Common myeloid progenitor, CD34-positive (primary cell): ENCODE measurements at regions not wholly inside any gene's neighbourhood (a gene's known extent, or its start where the extent isn't known, plus 50 kb on each side); places are given as distances from the start of the nearest gene placed in this dataset.

Experiments used
- CTCF ChIA-PET: fragments of 350-600 bp; sonication (Branson Sonifier 250); formaldehyde crosslinking; loops from one replicate; lab custom pipeline; 2021; ENCODE audit warnings: antibody characterized with exemption; lab: Charles Lee
- POLR2A ChIA-PET: fragments of 350-600 bp; sonication (Branson Sonifier 250); formaldehyde crosslinking; loops from one replicate; lab custom pipeline; 2021; ENCODE audit warnings: antibody characterized with exemption; lab: Charles Lee
- DNase-seq, 3 donors: peaks; one replicate each; pipeline versions ENCODE4 v3.0.0 to v3.0.0-alpha.2; 2013
- H3K27ac ChIP-seq, 2 experiments: 1 replicate in 1 of 2; 2 replicates in 1 of 2; pipeline ENCODE4 v1.7.0; 2013; ENCODE audit warnings: inconsistent platforms in 2 of 2, low read length in 2 of 2, mild to moderate bottlenecking in 2 of 2, low read depth in 1 of 2, moderate library complexity in 1 of 2; ENCODE audit not compliant: severe bottlenecking in 2 of 2, insufficient read depth in 1 of 2, poor library complexity in 1 of 2
- H3K27me3 ChIP-seq, 5 experiments: replicated peaks in 2 of 5; 1 replicate in 3 of 5; 2 replicates in 2 of 5; pipeline versions ENCODE4 v1.6.1 to v1.7.0; 2013; ENCODE audit warnings: low read length in 4 of 5, mild to moderate bottlenecking in 2 of 5, moderate library complexity in 2 of 5, inconsistent platforms in 1 of 5; ENCODE audit not compliant: insufficient read depth in 5 of 5, control insufficient read depth in 4 of 5
- H3K36me3 ChIP-seq, 4 experiments: 1 replicate in 2 of 4; 2 replicates in 2 of 4; pipeline versions ENCODE4 v1.6.1 to v1.7.0; 2013; ENCODE audit warnings: low read length in 3 of 4, control low read depth in 1 of 4, mild to moderate bottlenecking in 1 of 4; ENCODE audit not compliant: control insufficient read depth in 4 of 4, insufficient read depth in 4 of 4
- H3K4me1 ChIP-seq, 4 experiments: 1 replicate in 3 of 4; 2 replicates in 1 of 4; pipeline versions ENCODE4 v1.6.1 to v1.7.1; 2013; ENCODE audit warnings: low read length in 3 of 4, mild to moderate bottlenecking in 3 of 4, control low read depth in 1 of 4, inconsistent platforms in 1 of 4, moderate library complexity in 1 of 4; ENCODE audit not compliant: control insufficient read depth in 4 of 4, insufficient read depth in 4 of 4; ENCODE audit errors: control extremely low read depth in 1 of 4
- H3K4me3 ChIP-seq, 7 experiments: 1 replicate in 4 of 7; 2 replicates in 3 of 7; pipeline versions ENCODE4 v1.5.1 to v1.7.0; 2013; ENCODE audit warnings: mild to moderate bottlenecking in 7 of 7, low read length in 6 of 7, moderate library complexity in 6 of 7, inconsistent platforms in 2 of 7, low read depth in 2 of 7, control low read depth in 1 of 7; ENCODE audit not compliant: insufficient read depth in 4 of 7, control insufficient read depth in 1 of 7; ENCODE audit errors: extremely low read depth in 1 of 7
- H3K9me3 ChIP-seq, 5 experiments: 1 replicate in 4 of 5; 2 replicates in 1 of 5; pipeline versions ENCODE4 v1.6.1 to v1.7.1; 2013; ENCODE audit warnings: low read length in 4 of 5, mild to moderate bottlenecking in 2 of 5, inconsistent platforms in 1 of 5, low read depth in 1 of 5, moderate library complexity in 1 of 5; ENCODE audit not compliant: control insufficient read depth in 4 of 5, insufficient read depth in 2 of 5; ENCODE audit errors: control extremely low read depth in 1 of 5
- WGBS: methylation state at CpG from one replicate; pipeline ENCODE4 v1.1.5; 2013; ENCODE audit not compliant: insufficient coverage; 5-methylcytosine and 5-hydroxymethylcytosine counted together

GRCh38 chr20:22071841-22072240 is 366.4 kb downstream of the PAX1 start:
- Histone ChIP-seq H3K9me3 (no peaks in the 10 kb centered on the region), H3K4me1 (no peaks in the 10 kb centered on the region), H3K27me3 (no peaks in the 10 kb centered on the region), H3K4me3 (no peak overlapping the region), H3K27ac (no peak overlapping the region), H3K36me3 (no peaks in the 10 kb centered on the region)
- POLR2A ChIA-PET = no interaction called here
- CTCF ChIA-PET = no interaction called here
- 100% methylated on average over 1 of the region's 2 CpGs for WGBS
- no peak for DNase-seq

- ChIA-PET POLR2A (no interaction called here), CTCF (no interaction called here)
- WGBS = 82% methylated on average over 3 of the region's 4 CpGs
- H3K27me3 ChIP-seq = no peaks in the 10 kb centered on the region
- no peaks in the 10 kb centered on the region for H3K36me3 ChIP-seq
- H3K4me1 ChIP-seq = no peaks in the 10 kb centered on the region
- H3K9me3 ChIP-seq = no peaks in the 10 kb centered on the region
- H3K4me3 ChIP-seq = no peak overlapping the region
- no peak for DNase-seq
- no peak overlapping the region for H3K27ac ChIP-seq
These were observed 365.2 kb downstream of the PAX1 start for GRCh38 chr20:22070610-22071058.

GRCh38 chr20:22063753-22064152 is 358.3 kb downstream of the PAX1 start:
- no peak for DNase-seq
- CTCF ChIA-PET = no interaction called here
- POLR2A ChIA-PET = no interaction called here
- no peaks in the 10 kb centered on the region for H3K9me3 ChIP-seq
- no peaks in the 10 kb centered on the region for H3K4me1 ChIP-seq
- WGBS = no CpG with 5 or more reads among the region's 1 CpG
- H3K4me3 ChIP-seq = no peak overlapping the region
- no peak overlapping the region for H3K27ac ChIP-seq
- no peaks in the 10 kb centered on the region for H3K36me3 ChIP-seq
- no peaks in the 10 kb centered on the region for H3K27me3 ChIP-seq

GRCh38 chr20:22062874-22063273 is 357.4 kb downstream of the PAX1 start:
- no peaks in the 10 kb centered on the region for H3K9me3 ChIP-seq
- H3K4me1 ChIP-seq = no peaks in the 10 kb centered on the region
- no peak overlapping the region for H3K4me3 ChIP-seq
- no peak overlapping the region for H3K27ac ChIP-seq
- H3K36me3 ChIP-seq = no peaks in the 10 kb centered on the region
- no peak for DNase-seq
- ChIA-PET CTCF (no interaction called here), POLR2A (no interaction called here)
- no peaks in the 10 kb centered on the region for H3K27me3 ChIP-seq
- WGBS = 59% methylated on average over 3 of the region's 5 CpGs

GRCh38 chr20:22060610-22061009 is 355.1 kb downstream of the PAX1 start:
- H3K4me1 ChIP-seq = no peaks in the 10 kb centered on the region
- H3K27me3 ChIP-seq = no peaks in the 10 kb centered on the region
- 88% methylated on average over 2 of the region's 2 CpGs for WGBS
- CTCF ChIA-PET = interaction anchor here (0.8 kb wide), 1 partner anchor 8 kb away, joined by 3 read pairs; no protein-coding TSS in a partner anchor
- H3K27ac ChIP-seq = no peak overlapping the region
- no peaks in the 10 kb centered on the region for H3K9me3 ChIP-seq
- no peak for DNase-seq
- H3K36me3 ChIP-seq = no peaks in the 10 kb centered on the region
- H3K4me3 ChIP-seq = no peak overlapping the region
- POLR2A ChIA-PET = no interaction called here

GRCh38 chr20:22058746-22059145 is 353.3 kb downstream of the PAX1 start:
- POLR2A ChIA-PET = no interaction called here
- Histone ChIP-seq H3K27ac (no peak overlapping the region), H3K4me3 (no peak overlapping the region), H3K36me3 (no peaks in the 10 kb centered on the region), H3K27me3 (no peaks in the 10 kb centered on the region), H3K9me3 (no peaks in the 10 kb centered on the region), H3K4me1 (no peaks in the 10 kb centered on the region)
- CTCF ChIA-PET = no interaction called here
- no peak for DNase-seq

- DNase-seq = no peak
- H3K4me3 ChIP-seq = no peak overlapping the region
- no peak overlapping the region for H3K27ac ChIP-seq
- H3K27me3 ChIP-seq = no peaks in the 10 kb centered on the region
- CTCF ChIA-PET = no interaction called here
- no peaks in the 10 kb centered on the region for H3K36me3 ChIP-seq
- H3K9me3 ChIP-seq = no peaks in the 10 kb centered on the region
- no CpG with 5 or more reads among the region's 1 CpG for WGBS
- H3K4me1 ChIP-seq = no peaks in the 10 kb centered on the region
- POLR2A ChIA-PET = no interaction called here
These were observed 350.5 kb downstream of the PAX1 start for GRCh38 chr20:22055981-22056380.
